ENCODE measurements at regions not wholly inside any gene's neighbourhood (a gene's known extent, or its start where the extent isn't known, plus 50 kb on each side); places are given as distances from the start of the nearest gene placed in this dataset.

- Mint-ChIP-seq H3K27me3 (no peaks in the 10 kb centered on the region), H3K4me3 (no peak overlapping the region), H3K9me3 (peaks cover 0 to 7% (median 0%) of the 10 kb centered on the region in 11 donors), H3K36me3 (no peaks in the 10 kb centered on the region), H3K27ac (no peak overlapping the region), H3K4me1 (no peaks in the 10 kb centered on the region)
- POLR2A ChIA-PET = no interaction called here
- CTCF ChIA-PET = no interaction called here
- H3K4me3 ChIP-seq (ENCODE audit: low read length) = no peak overlapping the region
- no peaks in the 10 kb centered on the region for H3K36me3 ChIP-seq (ENCODE audit: control insufficient read depth in 2 of 3, insufficient read depth in 3 of 3, low read length in 3 of 3)
- no peak for ATAC-seq
- no peak for DNase-seq
- intact Hi-C loops (cut with micrococcal nuclease) = no loop called here
- no peaks in the 10 kb centered on the region for H3K4me1 ChIP-seq (ENCODE audit: control insufficient read depth in 2 of 2, insufficient read depth in 2 of 2, low read length in 2 of 2)
- no peak overlapping the region for H3K27ac ChIP-seq (ENCODE audit: low read depth, low read length)
- H3K27me3 ChIP-seq (ENCODE audit: control insufficient read depth in 2 of 2, insufficient read depth in 2 of 2, low read length in 2 of 2) = no peaks in the 10 kb centered on the region
- no peaks in the 10 kb centered on the region for H3K9me3 ChIP-seq (ENCODE audit: control insufficient read depth in 2 of 3, low read length in 3 of 3)
Observed at GRCh38 chr2:120984046-120984445, 248.4 kb downstream of the GLI2 start.

DNA sequence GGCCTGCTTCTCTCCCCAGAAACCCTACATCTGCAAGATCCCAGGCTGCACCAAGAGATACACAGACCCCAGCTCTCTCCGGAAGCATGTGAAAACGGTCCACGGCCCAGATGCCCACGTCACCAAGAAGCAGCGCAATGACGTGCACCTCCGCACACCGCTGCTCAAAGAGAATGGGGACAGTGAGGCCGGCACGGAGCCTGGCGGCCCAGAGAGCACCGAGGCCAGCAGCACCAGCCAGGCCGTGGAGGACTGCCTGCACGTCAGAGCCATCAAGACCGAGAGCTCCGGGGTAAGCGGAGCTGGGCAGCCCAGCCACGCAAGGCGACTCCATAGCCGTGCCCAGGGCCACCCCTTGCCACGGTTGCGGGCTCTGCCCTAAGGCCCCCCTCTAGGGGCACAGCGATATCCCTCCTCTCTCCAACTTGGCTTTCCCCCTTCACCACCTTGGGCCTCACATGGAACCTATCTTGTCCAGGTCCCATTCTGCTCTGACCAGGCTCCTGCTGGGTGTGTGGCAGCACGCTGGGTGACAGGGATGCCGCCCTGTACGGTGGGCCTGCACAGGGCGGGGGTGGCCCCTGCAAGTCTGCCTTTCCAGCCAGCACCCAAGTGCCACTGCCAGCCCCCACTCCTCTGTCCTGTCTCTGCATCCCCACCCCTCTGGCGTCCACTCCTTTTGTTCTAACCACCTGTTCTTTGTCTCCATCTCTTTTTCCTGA is 248.9 kb downstream of the GLI2 start:
- no peaks in the 10 kb centered on the region for H3K4me1 ChIP-seq (ENCODE audit: control insufficient read depth in 2 of 2, insufficient read depth in 2 of 2, low read length in 2 of 2)
- H3K4me3 Mint-ChIP-seq = no peak overlapping the region
- ChIA-PET CTCF (no interaction called here), POLR2A (no interaction called here)
- H3K27ac ChIP-seq (ENCODE audit: low read depth, low read length) = no peak overlapping the region
- H3K27ac Mint-ChIP-seq = no peak overlapping the region
- H3K27me3 Mint-ChIP-seq = no peaks in the 10 kb centered on the region
- H3K9me3 Mint-ChIP-seq = peaks cover 0 to 7% (median 0%) of the 10 kb centered on the region in 11 donors
- no peaks in the 10 kb centered on the region for H3K4me1 Mint-ChIP-seq
- intact Hi-C loops (cut with micrococcal nuclease) = no loop called here
- DNase-seq = no peak
- no peak for ATAC-seq
- H3K27me3 ChIP-seq (ENCODE audit: control insufficient read depth in 2 of 2, insufficient read depth in 2 of 2, low read length in 2 of 2) = no peaks in the 10 kb centered on the region
- no peaks in the 10 kb centered on the region for H3K36me3 ChIP-seq (ENCODE audit: control insufficient read depth in 2 of 3, insufficient read depth in 3 of 3, low read length in 3 of 3)
- H3K4me3 ChIP-seq (ENCODE audit: low read length) = no peak overlapping the region
- H3K36me3 Mint-ChIP-seq = no peaks in the 10 kb centered on the region
- H3K9me3 ChIP-seq (ENCODE audit: control insufficient read depth in 2 of 3, low read length in 3 of 3) = no peaks in the 10 kb centered on the region

- Mint-ChIP-seq H3K4me3 (no peak overlapping the region), H3K9me3 (peaks cover 0 to 4% (median 0%) of the 10 kb centered on the region in 11 donors), H3K36me3 (no peaks in the 10 kb centered on the region), H3K27me3 (no peaks in the 10 kb centered on the region), H3K27ac (no peak overlapping the region), H3K4me1 (no peaks in the 10 kb centered on the region)
- Histone ChIP-seq H3K9me3 (ENCODE audit: control insufficient read depth in 2 of 3, low read length in 3 of 3) (no peaks in the 10 kb centered on the region), H3K4me3 (ENCODE audit: low read length) (no peak overlapping the region), H3K27me3 (ENCODE audit: control insufficient read depth in 2 of 2, insufficient read depth in 2 of 2, low read length in 2 of 2) (no peaks in the 10 kb centered on the region), H3K36me3 (ENCODE audit: control insufficient read depth in 2 of 3, insufficient read depth in 3 of 3, low read length in 3 of 3) (no peaks in the 10 kb centered on the region), H3K27ac (ENCODE audit: low read depth, low read length) (no peak overlapping the region), H3K4me1 (ENCODE audit: control insufficient read depth in 2 of 2, insufficient read depth in 2 of 2, low read length in 2 of 2) (no peaks in the 10 kb centered on the region)
- no peak for DNase-seq
- POLR2A ChIA-PET = no interaction called here
- CTCF ChIA-PET = no interaction called here
- intact Hi-C loops (cut with micrococcal nuclease) = no loop called here
- no peak for ATAC-seq
Observed at GRCh38 chr2:120985174-120985996, 249.7 kb downstream of the GLI2 start.

DNA sequence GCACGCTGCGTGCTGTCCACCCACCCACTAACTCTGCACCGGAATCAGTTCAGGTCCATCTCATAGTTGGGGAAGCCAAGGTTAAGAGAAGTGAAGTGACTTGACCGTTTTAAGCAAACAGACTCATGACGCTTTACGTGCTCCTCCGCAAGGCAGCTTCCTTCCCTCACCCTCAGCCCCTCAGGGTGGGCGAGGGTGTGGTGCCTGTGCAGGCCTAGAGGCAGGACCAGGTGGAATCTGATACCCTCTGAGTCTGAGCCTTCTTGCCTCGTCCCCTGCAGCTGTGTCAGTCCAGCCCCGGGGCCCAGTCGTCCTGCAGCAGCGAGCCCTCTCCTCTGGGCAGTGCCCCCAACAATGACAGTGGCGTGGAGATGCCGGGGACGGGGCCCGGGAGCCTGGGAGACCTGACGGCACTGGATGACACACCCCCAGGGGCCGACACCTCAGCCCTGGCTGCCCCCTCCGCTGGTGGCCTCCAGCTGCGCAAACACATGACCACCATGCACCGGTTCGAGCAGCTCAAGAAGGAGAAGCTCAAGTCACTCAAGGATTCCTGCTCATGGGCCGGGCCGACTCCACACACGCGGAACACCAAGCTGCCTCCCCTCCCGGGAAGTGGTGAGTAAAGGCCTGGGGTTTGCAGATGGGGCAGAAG is 250.5 kb downstream of the GLI2 start:
- ChIA-PET POLR2A (no interaction called here), CTCF (no interaction called here)
- H3K27ac ChIP-seq (ENCODE audit: low read depth, low read length) = no peak overlapping the region
- no peaks in the 10 kb centered on the region for H3K36me3 ChIP-seq (ENCODE audit: control insufficient read depth in 2 of 3, insufficient read depth in 3 of 3, low read length in 3 of 3)
- Mint-ChIP-seq H3K27ac (no peak overlapping the region), H3K27me3 (peaks cover 0 to 5% (median 0%) of the 10 kb centered on the region in 5 donors), H3K9me3 (peaks cover 0 to 3% (median 0%) of the 10 kb centered on the region in 11 donors), H3K4me1 (no peaks in the 10 kb centered on the region), H3K4me3 (no peak overlapping the region), H3K36me3 (no peaks in the 10 kb centered on the region)
- H3K27me3 ChIP-seq (ENCODE audit: control insufficient read depth in 2 of 2, insufficient read depth in 2 of 2, low read length in 2 of 2) = no peaks in the 10 kb centered on the region
- H3K9me3 ChIP-seq (ENCODE audit: control insufficient read depth in 2 of 3, low read length in 3 of 3) = no peaks in the 10 kb centered on the region
- H3K4me1 ChIP-seq (ENCODE audit: control insufficient read depth in 2 of 2, insufficient read depth in 2 of 2, low read length in 2 of 2) = no peaks in the 10 kb centered on the region
- ATAC-seq (no peak), DNase-seq (no peak)
- no peak overlapping the region for H3K4me3 ChIP-seq (ENCODE audit: low read length)
- intact Hi-C loops (cut with micrococcal nuclease) = no loop called here

- no peaks in the 10 kb centered on the region for H3K4me1 Mint-ChIP-seq
- intact Hi-C loops (cut with micrococcal nuclease) = no loop called here
- Histone ChIP-seq H3K36me3 (ENCODE audit: control insufficient read depth in 2 of 3, insufficient read depth in 3 of 3, low read length in 3 of 3) (no peaks in the 10 kb centered on the region), H3K4me1 (ENCODE audit: control insufficient read depth in 2 of 2, insufficient read depth in 2 of 2, low read length in 2 of 2) (no peaks in the 10 kb centered on the region), H3K27me3 (ENCODE audit: control insufficient read depth in 2 of 2, insufficient read depth in 2 of 2, low read length in 2 of 2) (no peaks in the 10 kb centered on the region), H3K4me3 (ENCODE audit: low read length) (no peak overlapping the region), H3K9me3 (ENCODE audit: control insufficient read depth in 2 of 3, low read length in 3 of 3) (no peaks in the 10 kb centered on the region), H3K27ac (ENCODE audit: low read depth, low read length) (no peak overlapping the region)
- H3K36me3 Mint-ChIP-seq = no peaks in the 10 kb centered on the region
- CTCF ChIA-PET = no interaction called here
- ATAC-seq (no peak), DNase-seq (no peak)
- POLR2A ChIA-PET = no interaction called here
- H3K27ac Mint-ChIP-seq = no peak overlapping the region
- no peak overlapping the region for H3K4me3 Mint-ChIP-seq
- H3K9me3 Mint-ChIP-seq = peaks cover 0 to 3% (median 0%) of the 10 kb centered on the region in 11 donors
- peaks cover 0 to 5% (median 0%) of the 10 kb centered on the region in 5 donors for H3K27me3 Mint-ChIP-seq
Observed at GRCh38 chr2:120986898-120987650, 251.4 kb downstream of the GLI2 start.

DNA sequence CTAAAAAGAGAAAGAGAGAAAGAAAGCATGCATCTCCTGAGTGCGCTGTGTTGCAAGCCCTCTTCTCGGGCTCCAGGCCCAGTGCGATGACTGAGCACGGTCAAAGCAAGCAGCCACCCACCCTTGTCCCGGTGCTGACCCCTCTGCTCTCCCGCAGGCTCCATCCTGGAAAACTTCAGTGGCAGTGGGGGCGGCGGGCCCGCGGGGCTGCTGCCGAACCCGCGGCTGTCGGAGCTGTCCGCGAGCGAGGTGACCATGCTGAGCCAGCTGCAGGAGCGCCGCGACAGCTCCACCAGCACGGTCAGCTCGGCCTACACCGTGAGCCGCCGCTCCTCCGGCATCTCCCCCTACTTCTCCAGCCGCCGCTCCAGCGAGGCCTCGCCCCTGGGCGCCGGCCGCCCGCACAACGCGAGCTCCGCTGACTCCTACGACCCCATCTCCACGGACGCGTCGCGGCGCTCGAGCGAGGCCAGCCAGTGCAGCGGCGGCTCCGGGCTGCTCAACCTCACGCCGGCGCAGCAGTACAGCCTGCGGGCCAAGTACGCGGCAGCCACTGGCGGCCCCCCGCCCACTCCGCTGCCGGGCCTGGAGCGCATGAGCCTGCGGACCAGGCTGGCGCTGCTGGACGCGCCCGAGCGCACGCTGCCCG is 252.5 kb downstream of the GLI2 start:
- no peaks in the 10 kb centered on the region for H3K36me3 ChIP-seq (ENCODE audit: control insufficient read depth in 2 of 3, insufficient read depth in 3 of 3, low read length in 3 of 3)
- H3K4me3 Mint-ChIP-seq = no peak overlapping the region
- H3K27ac ChIP-seq (ENCODE audit: low read depth, low read length) = no peak overlapping the region
- DNase-seq = peak in 1 of 9 donors; percentile 16
- intact Hi-C loops (cut with micrococcal nuclease) = no loop called here
- H3K4me1 Mint-ChIP-seq = no peaks in the 10 kb centered on the region
- ChIA-PET CTCF (no interaction called here), POLR2A (no interaction called here)
- no peaks in the 10 kb centered on the region for H3K4me1 ChIP-seq (ENCODE audit: control insufficient read depth in 2 of 2, insufficient read depth in 2 of 2, low read length in 2 of 2)
- no peaks in the 10 kb centered on the region for H3K9me3 ChIP-seq (ENCODE audit: control insufficient read depth in 2 of 3, low read length in 3 of 3)
- H3K27me3 Mint-ChIP-seq = peaks cover 0 to 5% (median 0%) of the 10 kb centered on the region in 5 donors
- no peak overlapping the region for H3K27ac Mint-ChIP-seq
- no peaks in the 10 kb centered on the region for H3K36me3 Mint-ChIP-seq
- no peak overlapping the region for H3K4me3 ChIP-seq (ENCODE audit: low read length)
- ATAC-seq = no peak
- H3K9me3 Mint-ChIP-seq = peaks cover 0 to 3% (median 0%) of the 10 kb centered on the region in 11 donors
- H3K27me3 ChIP-seq (ENCODE audit: control insufficient read depth in 2 of 2, insufficient read depth in 2 of 2, low read length in 2 of 2) = no peaks in the 10 kb centered on the region

All from naive thymus-derived CD4-positive, alpha-beta T cell (primary cell).